Mammary epithelial cell (primary cell): ENCODE measurements at regions not wholly inside any gene's neighbourhood (a gene's known extent, or its start where the extent isn't known, plus 50 kb on each side); places are given as distances from the start of the nearest gene placed in this dataset.

Source experiments
- CTCF ChIP-seq, 2 donors: IDR thresholded peaks in 1 of 2; conservative IDR thresholded peaks in 1 of 2; 2 replicates each; pipeline ENCODE4 v1.5.1; 2011 to 2012; ENCODE audit warnings: inconsistent platforms in 2 of 2, low read length in 2 of 2, mild to moderate bottlenecking in 2 of 2, control low read depth in 1 of 2, low read depth in 1 of 2; ENCODE audit not compliant: insufficient read depth in 1 of 2; ENCODE audit errors: extremely low read depth in 1 of 2
- EZH2 ChIP-seq: IDR thresholded peaks from 2 replicates; pipeline ENCODE4 v1.6.1; 2012; ENCODE audit warnings: low read length, inconsistent platforms, borderline replicate concordance

- TF ChIP-seq CTCF (conservative IDR thresholded peaks at IDR 0.05 in 1 of 2, IDR thresholded peaks at IDR 0.05 in 1 of 2; ENCODE audit: extremely low read depth in 1 of 2, insufficient read depth in 1 of 2, low read depth in 1 of 2, low read length in 2 of 2), result no peak
- no peak for TF ChIP-seq EZH2
Measured at GRCh38 chr10:33550811-33551210, 216.3 kb upstream of the NRP1 start.
